NCI-H2171 treated with DMSO at 0.1 percent for 48 hours (cell line): ENCODE measurements at regions not wholly inside any gene's neighbourhood (a gene's known extent, or its start where the extent isn't known, plus 50 kb on each side); places are given as distances from the start of the nearest gene placed in this dataset.
A peak's percentile ranks its signal among the peaks of the same experiment; 100 is the strongest.
"Not testable (repeated sequence)": the region's sequence is repeated elsewhere in the genome, so short reads cannot be mapped to it uniquely, and the experiment has no call there.

Experiments used
- DNase-seq: peaks from one replicate; lab custom pipeline; 2025; lab: John Stamatoyannopoulos, UW

DNA sequence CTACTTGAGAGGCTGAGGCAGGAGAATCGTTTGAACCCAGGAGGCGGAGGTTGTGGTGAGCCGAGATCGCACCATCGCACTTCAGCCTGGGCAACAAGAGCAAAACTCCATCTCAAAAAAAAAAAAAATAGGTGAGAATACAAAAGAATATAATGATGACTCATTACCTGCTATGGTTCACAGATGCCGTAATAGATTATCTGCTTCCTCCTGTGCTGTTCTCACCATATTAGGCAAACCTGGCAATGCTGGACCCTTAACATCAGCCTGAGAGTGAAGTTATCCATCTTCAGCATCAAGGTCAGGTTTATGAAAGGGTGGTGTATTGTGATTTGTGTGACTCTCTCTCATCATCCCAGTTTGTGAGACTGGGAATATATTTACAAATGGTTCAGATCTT lies 271.3 kb upstream of the CPHXL start:
- DNase-seq = no peak

- no peak for DNase-seq
Measured at GRCh38 chr16:76007645-76008044, 269.6 kb upstream of the CNTNAP4 start.

GRCh38 chr16:76023835-76024234 lies 253.4 kb upstream of the CNTNAP4 start:
- no peak for DNase-seq

DNA sequence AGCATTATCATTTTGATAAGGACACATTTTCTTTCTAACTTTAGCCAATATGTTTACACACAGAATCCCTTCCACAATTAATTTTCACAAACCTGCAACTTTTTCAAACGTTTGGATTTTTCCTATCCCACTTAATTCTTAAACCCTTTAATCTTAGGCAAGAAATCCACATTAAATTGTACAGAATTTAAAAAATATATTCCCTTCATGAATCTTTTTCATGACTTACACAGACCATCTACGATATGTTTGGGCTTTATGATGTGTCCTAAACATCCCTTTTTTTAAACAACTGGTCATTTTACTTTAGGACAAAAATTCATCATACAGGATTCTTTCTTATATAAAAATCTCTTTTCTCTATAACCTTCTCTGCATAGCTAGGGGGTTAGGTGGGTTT lies 241.5 kb upstream of the CNTNAP4 start:
- DNase-seq = no peak

- no peak for DNase-seq
Measured at GRCh38 chr16:76038097-76038496, 239.1 kb upstream of the CNTNAP4 start.

GRCh38 chr16:76052725-76053124 lies 224.5 kb upstream of the CNTNAP4 start:
- DNase-seq = no peak

- no peak for DNase-seq
Measured at GRCh38 chr16:76059186-76059585, 218.0 kb upstream of the CNTNAP4 start.

DNA sequence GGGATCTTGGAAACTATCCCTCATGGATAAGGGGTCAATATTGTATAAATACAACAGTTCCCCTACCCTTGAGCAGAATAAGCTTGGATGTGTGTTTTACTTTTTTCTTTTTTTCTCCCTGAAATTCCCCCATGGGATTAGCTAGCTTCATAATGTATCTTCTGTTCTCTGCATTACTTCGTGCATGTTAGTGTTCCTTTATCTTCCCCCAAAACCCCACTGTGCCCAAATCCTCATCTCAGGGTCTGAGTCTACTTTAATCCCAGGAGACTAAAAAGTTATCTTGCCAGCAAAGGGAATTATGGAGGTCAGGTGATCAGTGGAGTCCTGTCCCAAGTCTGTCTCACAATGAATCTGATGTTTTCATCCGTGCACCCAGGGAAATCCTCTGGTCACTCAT lies 217.5 kb upstream of the CNTNAP4 start:
- no peak for DNase-seq

GRCh38 chr16:76071690-76072089 lies 205.5 kb upstream of the CNTNAP4 start:
- no peak for DNase-seq

DNA sequence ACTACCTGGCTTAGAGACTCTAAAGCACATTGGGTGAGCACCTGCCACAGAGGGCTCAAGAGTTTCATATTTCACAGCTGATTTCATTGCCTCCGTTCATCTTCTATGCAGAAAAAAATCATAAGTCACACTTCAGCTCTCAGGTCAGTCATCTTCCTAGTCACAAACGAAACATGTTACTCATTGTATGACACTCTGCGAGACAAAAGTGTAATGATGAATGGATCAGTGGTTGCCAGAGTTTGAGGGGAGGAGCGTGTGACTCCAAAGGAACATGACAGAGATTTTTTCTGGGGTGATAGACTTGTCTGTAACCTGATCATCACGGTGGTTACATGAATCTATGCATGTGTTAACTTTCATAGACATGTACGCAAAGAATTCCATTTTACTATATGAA lies 195.2 kb upstream of the CNTNAP4 start:
- peak; percentile 97 for DNase-seq

GRCh38 chr16:76106647-76107046 lies 170.6 kb upstream of the CNTNAP4 start:
- no peak for DNase-seq

GRCh38 chr16:76108460-76108859 lies 168.7 kb upstream of the CNTNAP4 start:
- no peak for DNase-seq

DNA sequence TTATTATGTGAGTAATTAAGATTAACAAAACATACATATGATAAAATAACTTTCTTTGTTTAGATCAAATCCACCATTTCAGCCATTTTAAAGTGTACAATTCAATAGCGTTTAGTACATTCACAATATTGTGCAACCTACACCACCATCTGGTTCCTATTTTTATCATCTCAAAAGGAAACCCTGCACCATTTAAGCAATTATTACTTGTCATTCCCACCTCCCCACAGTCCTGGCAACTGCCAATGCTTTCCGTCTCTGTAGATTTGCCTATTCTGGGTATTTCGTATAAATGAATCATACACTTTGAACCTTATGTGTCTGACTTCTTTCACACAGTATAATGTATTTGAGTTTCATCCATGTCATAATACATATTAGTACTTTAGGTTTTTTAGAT lies 162.5 kb upstream of the CNTNAP4 start:
- DNase-seq = peak; percentile 94

- no peak for DNase-seq
Measured at GRCh38 chr16:76118344-76118743, 158.9 kb upstream of the CNTNAP4 start.

DNA sequence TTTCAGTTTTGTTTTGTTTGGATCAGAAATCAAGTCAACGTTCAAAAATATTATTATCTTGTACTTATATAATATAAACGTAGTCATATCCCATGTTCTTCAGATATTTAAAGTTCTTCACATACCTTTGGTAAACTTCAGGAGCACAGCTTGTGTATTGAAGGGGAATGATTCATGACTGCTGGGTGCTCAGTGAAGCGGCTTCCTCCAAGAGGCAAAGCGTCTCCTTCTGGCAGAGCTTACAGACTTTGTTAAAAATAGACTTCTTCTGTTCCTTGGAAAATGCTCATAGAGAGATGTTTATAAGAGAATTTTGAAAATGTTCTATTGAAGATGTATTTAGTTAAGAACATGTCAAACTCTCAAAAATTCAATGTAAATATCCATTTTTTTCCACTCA lies 155.6 kb upstream of the CNTNAP4 start:
- DNase-seq = peak; percentile 24

- DNase-seq = no peak
Measured at GRCh38 chr16:76123966-76124365, 153.2 kb upstream of the CNTNAP4 start.

- no peak for DNase-seq
Measured at GRCh38 chr16:76125871-76126270, 151.3 kb upstream of the CNTNAP4 start.

- DNase-seq = not testable (repeated sequence)
Measured at GRCh38 chr16:76138056-76138455, 139.1 kb upstream of the CNTNAP4 start.

GRCh38 chr16:76157629-76158028 lies 119.6 kb upstream of the CNTNAP4 start:
- no peak for DNase-seq

- DNase-seq = no peak
Measured at GRCh38 chr16:76162046-76162445, 115.2 kb upstream of the CNTNAP4 start.

GRCh38 chr16:76164970-76165558 lies 112.1 kb upstream of the CNTNAP4 start:
- DNase-seq = no peak

DNA sequence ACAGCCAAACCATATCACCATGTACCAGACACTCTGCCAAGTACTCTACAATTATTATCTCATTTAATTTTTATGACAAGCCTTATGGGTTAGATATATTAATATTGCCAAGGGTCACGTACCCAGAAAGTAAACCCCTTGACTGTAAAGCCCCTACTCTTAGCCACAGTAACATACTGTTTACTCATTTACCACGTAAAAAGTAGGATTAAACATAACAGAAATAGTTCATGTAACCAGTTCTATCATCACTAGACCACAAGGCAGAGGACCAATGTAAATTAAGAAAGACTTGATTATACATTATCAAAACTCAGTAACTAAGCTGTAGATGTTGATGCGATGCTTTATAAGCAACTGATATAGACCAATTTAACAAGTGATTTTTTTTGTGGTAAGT lies 101.5 kb upstream of the CNTNAP4 start:
- no peak for DNase-seq

- DNase-seq = no peak
Measured at GRCh38 chr16:76176153-76176552, 101.0 kb upstream of the CNTNAP4 start.

- DNase-seq = no peak
Measured at GRCh38 chr16:76176616-76177015, 100.6 kb upstream of the CNTNAP4 start.
